NCI-H2227 (cell line): ENCODE measurements at regions not wholly inside any gene's neighbourhood (a gene's known extent, or its start where the extent isn't known, plus 50 kb on each side); places are given as distances from the start of the nearest gene placed in this dataset.
"Not testable (repeated sequence)": the region's sequence is repeated elsewhere in the genome, so short reads cannot be mapped to it uniquely, and the experiment has no call there.

Experiments
- DNase-seq: peaks from one replicate; lab custom pipeline; 2025; ENCODE audit not compliant: unreplicated experiment; lab: John Stamatoyannopoulos, UW

GRCh38 chr10:61612450-61612849 lies 50.3 kb upstream of the CABCOCO1 start:
- DNase-seq = no peak

GRCh38 chr10:61612009-61612408 lies 50.7 kb upstream of the CABCOCO1 start:
- DNase-seq = peak; percentile 63

GRCh38 chr10:61609701-61610100 lies 53.0 kb upstream of the CABCOCO1 start:
- no peak for DNase-seq

GRCh38 chr10:61608255-61609033 lies 54.3 kb upstream of the CABCOCO1 start:
- DNase-seq = no peak

- DNase-seq = peak; percentile 2
Measured at GRCh38 chr10:61606959-61607907, 55.5 kb upstream of the CABCOCO1 start.

- DNase-seq = no peak
Measured at GRCh38 chr10:61605221-61605620, 57.5 kb upstream of the CABCOCO1 start.

GRCh38 chr10:61600399-61600798 lies 62.3 kb upstream of the CABCOCO1 start:
- DNase-seq = no peak

- no peak for DNase-seq
Measured at GRCh38 chr10:61594430-61594829, 68.3 kb upstream of the CABCOCO1 start.

GRCh38 chr10:61592581-61592980 lies 70.1 kb upstream of the CABCOCO1 start:
- DNase-seq = no peak

- no peak for DNase-seq
Measured at GRCh38 chr10:61589547-61590243, 73.0 kb upstream of the CABCOCO1 start.

- DNase-seq = peak; percentile 4
Measured at GRCh38 chr10:61588770-61589211, 73.9 kb upstream of the CABCOCO1 start.

- DNase-seq = no peak
Measured at GRCh38 chr10:61586829-61587228, 75.9 kb upstream of the CABCOCO1 start.

- no peak for DNase-seq
Measured at GRCh38 chr10:61580608-61581007, 82.1 kb upstream of the CABCOCO1 start.

GRCh38 chr10:61570204-61570603 lies 92.5 kb upstream of the CABCOCO1 start:
- not testable (repeated sequence) for DNase-seq

GRCh38 chr10:61567729-61568128 lies 95.0 kb upstream of the CABCOCO1 start:
- no peak for DNase-seq

GRCh38 chr10:61565819-61566560 lies 96.7 kb upstream of the CABCOCO1 start:
- no peak for DNase-seq

GRCh38 chr10:61564444-61564843 lies 98.3 kb upstream of the CABCOCO1 start:
- no peak for DNase-seq

- no peak for DNase-seq
Measured at GRCh38 chr10:61559615-61560014, 103.1 kb upstream of the CABCOCO1 start.

GRCh38 chr10:61558188-61558587 lies 104.5 kb upstream of the CABCOCO1 start:
- no peak for DNase-seq

- DNase-seq = no peak
Measured at GRCh38 chr10:61554925-61555324, 101.7 kb upstream of the TMEM26 start.

GRCh38 chr10:61549861-61550260 lies 96.7 kb upstream of the TMEM26 start:
- DNase-seq = no peak
